Lower lobe of right lung (tissue), 2 donors: ENCODE measurements at regions not wholly inside any gene's neighbourhood (a gene's known extent, or its start where the extent isn't known, plus 50 kb on each side); places are given as distances from the start of the nearest gene placed in this dataset.

Experiments used
- ATAC-seq, 2 donors: fragments of 200-7000 bp; cut with Tn5 transposase; one replicate each; pipeline ENCODE4 v1.9.1; 2020 to 2022; ENCODE audit warnings: mild to moderate bottlenecking in 2 of 2, moderate library complexity in 2 of 2
- DNase-seq: peaks from one replicate; pipeline ENCODE4 v3.0.0-alpha.2; 2020
- H3K27ac ChIP-seq: fragments of 200-600 bp; one replicate; pipeline ENCODE4 v1.8.0; 2022
- H3K27me3 ChIP-seq: fragments of 200-600 bp; one replicate; pipeline ENCODE4 v1.8.0; 2022; ENCODE audit warnings: low read depth
- H3K36me3 ChIP-seq: fragments of 200-600 bp; one replicate; pipeline ENCODE4 v1.8.0; 2022; ENCODE audit warnings: mild to moderate bottlenecking
- H3K4me1 ChIP-seq: fragments of 200-600 bp; one replicate; pipeline ENCODE4 v1.8.0; 2022
- H3K4me3 ChIP-seq: fragments of 200-600 bp; one replicate; pipeline ENCODE4 v1.8.0; 2022; ENCODE audit warnings: mild to moderate bottlenecking
- H3K9me3 ChIP-seq: fragments of 200-600 bp; one replicate; pipeline ENCODE4 v1.8.0; 2022
- intact Hi-C: fragments of 100-400 bp; cut with DNase I; formaldehyde crosslinking; loops from one replicate; pipeline ENCODE4 v1.11.0; 2022
- TF ChIP-seq, protein P1 (sequence below): fragments of 200-600 bp; IDR thresholded peaks from one replicate; pipeline ENCODE4 v1.8.0; 2022; ENCODE audit warnings: antibody characterized with exemption, mild to moderate bottlenecking
- donor health status: DM: no; HTN: yes; CAD: no; lungs with severe emphysema.

DNA sequence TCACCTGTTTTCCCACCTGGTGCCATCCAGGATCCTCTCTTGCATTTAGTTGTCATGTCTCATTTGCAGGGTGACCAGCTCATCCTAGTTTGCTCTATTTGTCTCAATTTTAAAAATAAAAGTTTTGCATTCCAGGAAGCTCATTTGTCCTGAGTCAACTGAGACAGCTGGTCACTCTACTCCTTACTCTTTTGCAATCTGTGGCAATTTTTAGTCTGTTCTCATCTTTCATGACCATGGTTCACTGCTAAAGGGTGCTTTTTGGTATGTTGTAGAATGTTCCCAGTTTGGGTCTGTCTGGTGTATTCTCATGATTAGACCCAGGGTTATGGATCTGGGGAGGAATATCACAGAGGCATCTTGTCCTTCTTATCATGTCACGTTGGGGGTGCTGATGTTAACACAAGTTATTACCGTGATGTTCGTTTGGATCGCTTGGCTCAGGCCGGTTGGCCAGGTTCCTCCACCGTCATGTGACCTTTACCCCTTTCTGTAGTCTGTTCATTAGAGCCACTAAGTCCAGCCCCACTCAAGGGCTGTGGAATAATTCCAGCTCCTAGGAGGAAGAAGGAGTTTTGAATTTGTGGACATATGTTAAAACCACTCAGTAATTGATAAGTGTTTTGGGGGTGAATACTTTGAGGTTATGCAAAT lies 103.3 kb upstream of the IGFBP3 start:
- no peak for ATAC-seq
- no peaks in the 10 kb centered on the region for H3K36me3 ChIP-seq
- H3K27ac ChIP-seq = no peak overlapping the region
- no peak for DNase-seq
- no peaks in the 10 kb centered on the region for H3K9me3 ChIP-seq
- H3K27me3 ChIP-seq = no peaks in the 10 kb centered on the region
- intact Hi-C loops = no loop called here
- TF ChIP-seq, protein P1, sequence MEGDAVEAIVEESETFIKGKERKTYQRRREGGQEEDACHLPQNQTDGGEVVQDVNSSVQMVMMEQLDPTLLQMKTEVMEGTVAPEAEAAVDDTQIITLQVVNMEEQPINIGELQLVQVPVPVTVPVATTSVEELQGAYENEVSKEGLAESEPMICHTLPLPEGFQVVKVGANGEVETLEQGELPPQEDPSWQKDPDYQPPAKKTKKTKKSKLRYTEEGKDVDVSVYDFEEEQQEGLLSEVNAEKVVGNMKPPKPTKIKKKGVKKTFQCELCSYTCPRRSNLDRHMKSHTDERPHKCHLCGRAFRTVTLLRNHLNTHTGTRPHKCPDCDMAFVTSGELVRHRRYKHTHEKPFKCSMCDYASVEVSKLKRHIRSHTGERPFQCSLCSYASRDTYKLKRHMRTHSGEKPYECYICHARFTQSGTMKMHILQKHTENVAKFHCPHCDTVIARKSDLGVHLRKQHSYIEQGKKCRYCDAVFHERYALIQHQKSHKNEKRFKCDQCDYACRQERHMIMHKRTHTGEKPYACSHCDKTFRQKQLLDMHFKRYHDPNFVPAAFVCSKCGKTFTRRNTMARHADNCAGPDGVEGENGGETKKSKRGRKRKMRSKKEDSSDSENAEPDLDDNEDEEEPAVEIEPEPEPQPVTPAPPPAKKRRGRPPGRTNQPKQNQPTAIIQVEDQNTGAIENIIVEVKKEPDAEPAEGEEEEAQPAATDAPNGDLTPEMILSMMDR = no peak
- H3K4me3 ChIP-seq = no peak overlapping the region
- no peaks in the 10 kb centered on the region for H3K4me1 ChIP-seq

GRCh38 chr7:46022397-46022796 lies 101.3 kb upstream of the IGFBP3 start:
- H3K36me3 ChIP-seq = no peaks in the 10 kb centered on the region
- no peak for DNase-seq
- TF ChIP-seq, protein P1 = no peak
- no peaks in the 10 kb centered on the region for H3K4me1 ChIP-seq
- no peaks in the 10 kb centered on the region for H3K9me3 ChIP-seq
- H3K4me3 ChIP-seq = no peak overlapping the region
- no peak for ATAC-seq
- no peaks in the 10 kb centered on the region for H3K27me3 ChIP-seq
- intact Hi-C loops = no loop called here
- H3K27ac ChIP-seq = no peak overlapping the region

- no peaks in the 10 kb centered on the region for H3K9me3 ChIP-seq
- intact Hi-C loops = no loop called here
- no peak overlapping the region for H3K4me3 ChIP-seq
- no peaks in the 10 kb centered on the region for H3K36me3 ChIP-seq
- peaks cover 6% of the 10 kb centered on the region for H3K4me1 ChIP-seq
- ATAC-seq (peak; percentile 23 to 48), DNase-seq (peak; percentile 50)
- no peaks in the 10 kb centered on the region for H3K27me3 ChIP-seq
- no peak overlapping the region for H3K27ac ChIP-seq
- TF ChIP-seq, protein P1 = no peak
These were observed 94.2 kb upstream of the IGFBP3 start for GRCh38 chr7:46015107-46015868.

- no peaks in the 10 kb centered on the region for H3K27me3 ChIP-seq
- no peak overlapping the region for H3K4me3 ChIP-seq
- no peak for ATAC-seq
- no peak for DNase-seq
- TF ChIP-seq, protein P1 = no peak
- H3K27ac ChIP-seq = no peak overlapping the region
- H3K9me3 ChIP-seq = no peaks in the 10 kb centered on the region
- peaks cover 6% of the 10 kb centered on the region for H3K4me1 ChIP-seq
- intact Hi-C loops = no loop called here
- H3K36me3 ChIP-seq = no peaks in the 10 kb centered on the region
These were observed 90.4 kb upstream of the IGFBP3 start for GRCh38 chr7:46011501-46011900.

- DNase-seq (no peak), ATAC-seq (no peak)
- TF ChIP-seq, protein P1 = no peak
- no peaks in the 10 kb centered on the region for H3K27me3 ChIP-seq
- peaks cover 6% of the 10 kb centered on the region for H3K4me1 ChIP-seq
- H3K9me3 ChIP-seq = no peaks in the 10 kb centered on the region
- H3K4me3 ChIP-seq = no peak overlapping the region
- no peaks in the 10 kb centered on the region for H3K36me3 ChIP-seq
- intact Hi-C loops = no loop called here
- H3K27ac ChIP-seq = no peak overlapping the region
These were observed 90.0 kb upstream of the IGFBP3 start for GRCh38 chr7:46011059-46011458.
